CD4-positive, alpha-beta T cell treated with Interleukin-10 for 1 hour (primary cell): ENCODE measurements at regions not wholly inside any gene's neighbourhood (a gene's known extent, or its start where the extent isn't known, plus 50 kb on each side); places are given as distances from the start of the nearest gene placed in this dataset.
"Not testable (repeated sequence)": the region's sequence is repeated elsewhere in the genome, so short reads cannot be mapped to it uniquely, and the experiment has no call there.

Experiments used
- DNase-seq: peaks from one replicate; pipeline ENCODE4 v3.0.0-alpha.2; 2020

- DNase-seq: no peak
These were observed 103.6 kb upstream of the SGK1 start for GRCh38 chr6:134421501-134421900.

DNA sequence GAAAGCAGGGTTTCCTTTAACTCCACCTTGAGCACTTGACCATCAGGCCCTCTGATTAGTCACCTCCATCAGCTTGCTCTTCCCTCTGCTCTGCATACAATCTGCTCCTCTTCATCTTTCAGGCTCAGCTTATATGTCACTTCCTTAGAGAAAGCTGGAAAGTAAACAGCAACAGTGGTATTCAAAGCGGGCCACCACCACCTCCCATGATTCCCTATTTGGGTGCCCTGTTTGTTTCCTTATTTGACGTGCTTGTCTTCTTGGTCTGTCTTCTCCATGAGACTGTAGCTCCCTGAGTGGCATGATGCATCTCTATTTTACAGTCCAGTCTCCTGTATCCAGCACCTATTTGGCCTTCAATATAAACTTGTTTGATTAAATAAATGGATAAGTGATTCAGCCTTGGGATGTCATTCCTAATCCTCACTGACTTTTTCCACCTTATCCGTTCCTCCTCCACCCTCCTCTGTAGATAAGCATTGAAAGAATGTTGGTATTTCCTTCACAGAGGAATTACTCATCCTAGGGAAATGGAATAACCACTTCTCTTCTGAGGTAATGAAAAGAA is 102.8 kb upstream of the SGK1 start:
- DNase-seq: no peak

GRCh38 chr6:134419716-134420115 is 101.8 kb upstream of the SGK1 start:
- no peak for DNase-seq

DNA sequence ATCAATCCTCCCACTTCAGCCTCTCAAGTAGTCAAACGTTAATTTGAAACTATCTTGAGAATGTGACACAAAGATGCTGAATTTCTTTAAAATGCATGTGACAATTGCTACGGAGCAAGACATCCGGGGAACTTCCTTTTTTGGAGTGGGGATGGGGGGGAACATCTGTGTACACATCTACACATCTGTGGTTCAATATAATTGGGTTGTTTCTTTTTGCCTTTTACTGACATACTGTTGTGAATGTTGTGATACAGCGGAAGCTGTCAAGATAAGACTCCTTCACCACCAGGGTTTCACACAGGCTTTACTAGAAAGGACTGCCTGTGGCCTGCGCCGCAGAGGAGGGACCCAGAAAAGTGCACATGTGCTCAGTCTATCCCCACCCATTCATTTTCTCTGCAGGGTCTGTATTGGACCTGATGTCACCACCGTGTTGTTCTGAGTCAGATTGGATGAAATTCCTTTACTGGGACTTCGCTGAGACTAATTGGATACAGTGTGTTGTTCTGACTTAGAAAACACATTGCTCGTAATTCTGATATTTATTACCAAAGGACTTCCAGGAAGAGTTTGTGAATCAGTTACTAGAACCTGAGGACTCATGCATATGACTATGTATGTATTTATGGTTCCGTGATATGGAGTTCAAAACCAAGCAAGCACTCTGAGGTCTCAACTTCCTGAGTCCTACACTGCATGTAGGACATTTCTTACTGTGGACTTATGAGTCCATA is 98.7 kb upstream of the SGK1 start:
- DNase-seq: no peak

- no peak for DNase-seq
These were observed 97.7 kb upstream of the SGK1 start for GRCh38 chr6:134415656-134416055.

GRCh38 chr6:134415194-134415593 is 97.3 kb upstream of the SGK1 start:
- DNase-seq: no peak

DNA sequence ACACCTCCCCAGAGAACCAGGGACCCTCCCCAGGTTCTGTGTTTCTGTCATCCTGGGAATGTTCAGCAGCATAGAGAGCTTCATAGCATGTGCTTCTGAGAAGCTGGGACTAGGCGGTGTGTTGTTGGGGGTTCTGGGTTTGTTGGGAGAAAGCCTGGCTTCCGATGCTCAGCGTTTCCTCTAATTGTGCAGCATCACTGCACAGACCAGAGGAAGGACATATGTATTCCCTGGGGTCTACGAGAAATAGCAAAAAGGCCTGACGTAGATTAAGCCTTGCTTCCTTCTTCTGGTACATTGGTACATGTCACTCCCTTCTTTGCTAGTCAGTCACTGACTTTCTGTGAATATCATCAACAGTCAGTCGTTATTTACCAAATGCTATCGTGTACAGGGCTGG is 96.9 kb upstream of the SGK1 start:
- no peak for DNase-seq

- DNase-seq: peak; percentile 8
These were observed 95.3 kb upstream of the SGK1 start for GRCh38 chr6:134413241-134413643.

DNA sequence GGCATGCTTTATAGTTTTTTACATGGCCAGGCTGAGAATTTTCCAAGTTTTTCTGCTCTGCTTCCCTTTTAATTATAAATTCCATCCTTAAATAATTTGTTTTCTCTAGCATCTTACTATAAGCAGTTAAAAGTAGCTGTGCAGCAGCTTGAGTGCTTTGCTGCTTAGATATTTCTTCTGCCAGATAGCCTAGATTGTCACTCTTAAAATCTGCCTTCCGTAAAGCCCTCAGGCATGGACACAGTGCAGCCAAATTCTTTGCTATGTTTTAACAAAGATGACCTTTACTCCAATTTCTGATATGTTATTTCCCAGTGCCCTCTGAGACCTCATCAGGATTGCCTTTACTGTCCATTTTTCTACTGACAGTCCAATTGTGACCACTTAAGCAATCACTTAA is 92.6 kb upstream of the SGK1 start:
- no peak for DNase-seq

DNA sequence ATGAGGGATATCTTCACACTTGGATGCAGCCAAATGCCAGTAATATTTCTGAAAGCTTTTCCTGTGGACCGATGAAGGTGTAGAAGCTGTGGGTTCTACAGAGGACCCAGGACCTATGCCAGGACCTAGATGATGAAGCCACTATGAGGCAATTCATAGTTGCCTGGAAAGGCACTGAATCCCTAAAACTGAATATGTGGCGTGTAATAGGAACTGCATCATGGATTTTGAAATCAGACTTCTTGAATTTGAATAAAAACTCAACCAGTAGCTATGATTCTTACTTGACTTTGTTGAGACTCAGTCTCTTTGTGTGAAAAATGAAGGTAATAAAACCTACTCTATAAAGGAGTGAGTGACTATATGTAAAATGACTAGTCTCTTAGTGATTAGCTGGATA is 89.9 kb upstream of the SGK1 start:
- no peak for DNase-seq

- DNase-seq: no peak
These were observed 88.4 kb upstream of the SGK1 start for GRCh38 chr6:134406311-134406710.

- DNase-seq: no peak
These were observed 87.6 kb upstream of the SGK1 start for GRCh38 chr6:134405386-134406087.

- DNase-seq: not testable (repeated sequence)
These were observed 85.4 kb upstream of the SGK1 start for GRCh38 chr6:134403312-134403711.

DNA sequence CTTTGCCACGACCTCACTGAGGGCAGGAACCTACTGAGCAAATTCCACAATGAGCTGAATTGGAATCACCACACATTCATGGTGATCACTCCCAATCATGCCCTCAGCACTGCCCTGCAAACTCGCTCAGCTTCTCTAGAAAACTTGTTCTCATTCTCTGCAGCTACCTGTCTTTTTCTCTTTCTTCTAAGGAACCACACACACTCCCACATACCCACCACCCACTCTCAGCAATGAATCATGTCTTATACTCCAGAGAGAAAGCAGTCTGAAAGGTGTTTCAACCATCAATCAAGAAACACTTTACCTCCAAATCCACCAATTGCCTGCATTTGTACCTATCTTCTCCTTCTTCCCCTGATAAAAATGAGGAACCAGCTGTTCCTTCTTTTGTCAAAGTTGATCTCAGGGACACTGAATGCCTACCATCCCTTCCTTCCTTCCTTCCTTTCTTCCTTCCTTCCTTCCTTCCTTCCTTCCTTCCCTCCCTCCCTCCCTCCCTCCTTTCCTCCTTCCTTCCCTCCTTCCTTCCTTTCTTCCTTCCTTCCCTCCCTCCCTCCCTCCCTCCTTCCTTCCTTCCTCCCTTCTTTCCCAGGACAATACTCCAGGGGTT is 84.6 kb upstream of the SGK1 start:
- DNase-seq: no peak

DNA sequence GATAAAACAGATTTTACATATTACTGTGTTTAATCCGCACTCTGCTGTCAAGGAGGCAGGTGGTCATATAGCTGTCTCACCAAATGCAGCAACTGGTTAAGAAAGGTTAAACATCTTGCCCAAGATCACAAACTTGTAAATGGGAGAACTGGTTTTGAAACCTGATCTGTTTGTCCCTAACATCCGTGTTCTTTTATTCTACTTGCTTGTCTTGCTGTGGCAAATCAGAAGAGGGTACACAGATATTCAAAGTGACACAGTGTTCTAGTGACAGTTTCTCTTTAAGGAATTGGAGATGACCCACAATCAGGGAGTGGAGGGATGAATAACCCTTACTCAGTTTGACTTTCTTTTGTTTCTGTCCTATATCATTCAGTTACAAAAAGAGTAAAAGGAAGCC is 83.0 kb upstream of the SGK1 start:
- no peak for DNase-seq

GRCh38 chr6:134398453-134398852 is 80.5 kb upstream of the SGK1 start:
- DNase-seq: no peak

DNA sequence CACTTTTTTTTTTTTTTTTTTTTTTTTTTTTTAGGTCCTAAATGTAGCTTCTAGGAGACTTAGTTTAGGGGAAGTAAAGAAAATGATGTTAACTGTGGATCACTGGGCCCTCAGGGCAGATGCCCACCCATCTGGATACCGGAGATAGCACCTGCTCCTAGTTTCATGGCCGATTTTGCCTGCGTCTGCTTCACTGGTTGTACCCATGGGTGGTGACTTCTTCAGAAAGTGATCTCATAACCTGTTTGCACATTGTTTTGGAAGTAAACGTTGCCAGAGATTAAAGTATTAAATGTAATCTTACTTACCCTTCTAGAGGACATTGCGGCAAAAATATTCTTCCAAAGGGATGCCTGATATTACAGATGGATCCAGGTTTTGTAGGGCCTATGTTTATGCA is 79.8 kb upstream of the SGK1 start:
- DNase-seq: no peak

- no peak for DNase-seq
These were observed 77.0 kb upstream of the SGK1 start for GRCh38 chr6:134394905-134395304.

- no peak for DNase-seq
These were observed 76.3 kb upstream of the SGK1 start for GRCh38 chr6:134394208-134394607.

DNA sequence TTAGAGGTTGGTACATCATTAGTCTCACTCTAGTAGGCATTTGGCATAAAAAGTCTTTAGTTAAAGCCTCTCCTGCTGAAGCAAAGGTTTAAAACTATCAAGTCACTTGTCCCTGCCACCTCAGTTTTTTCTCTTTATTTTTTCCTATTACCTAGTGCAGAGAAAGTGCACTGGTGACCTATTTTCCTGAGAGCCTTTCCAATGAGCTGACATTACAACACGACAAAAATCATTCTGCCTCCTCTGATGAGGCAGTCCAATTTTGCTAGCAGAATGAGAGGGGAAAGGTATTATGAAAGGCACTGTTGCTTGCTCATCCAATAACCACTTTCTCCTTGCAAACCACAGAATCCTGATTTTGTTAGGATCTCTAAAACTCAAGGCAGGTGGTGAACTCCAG is 73.3 kb upstream of the SGK1 start:
- no peak for DNase-seq

DNA sequence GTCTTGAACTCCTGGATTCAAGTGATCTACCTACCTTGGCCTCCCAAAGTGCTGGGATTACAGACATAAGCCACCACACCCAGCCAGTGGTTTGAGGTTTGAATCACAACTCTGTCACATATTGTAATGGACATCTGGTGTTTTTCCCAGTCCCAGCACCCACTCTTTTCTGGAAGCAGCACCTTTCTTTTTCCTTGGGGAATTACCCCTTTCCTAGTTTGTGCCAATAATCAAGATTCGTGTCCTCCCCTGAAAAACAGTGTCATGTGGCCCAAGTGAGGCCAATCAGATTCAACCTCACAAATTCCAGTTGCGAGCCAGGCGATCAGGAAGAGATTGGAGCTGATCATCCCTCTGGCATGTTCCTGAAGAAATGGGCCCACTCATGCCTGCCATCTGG is 71.7 kb upstream of the SGK1 start:
- DNase-seq: no peak

GRCh38 chr6:134389129-134389528 is 71.2 kb upstream of the SGK1 start:
- peak; percentile 14 for DNase-seq

DNA sequence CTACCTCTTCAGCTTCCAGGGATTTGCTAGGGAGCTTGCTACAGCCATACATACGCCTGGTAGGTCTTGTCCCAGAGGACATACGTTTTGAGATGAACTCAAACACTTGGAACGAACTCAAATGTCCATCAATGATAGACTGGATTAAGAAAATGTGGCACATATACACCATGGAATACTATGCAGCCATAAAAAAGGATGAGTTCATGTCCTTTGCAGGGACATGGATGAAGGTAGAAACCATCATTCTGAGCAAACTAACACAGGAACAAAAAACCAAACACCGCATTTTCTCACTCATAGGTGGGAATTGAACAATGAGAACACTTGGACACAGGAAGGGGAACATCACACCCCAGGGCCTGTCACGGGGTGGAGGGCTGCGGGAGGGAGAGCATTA is 68.6 kb upstream of the SGK1 start:
- DNase-seq: not testable (repeated sequence)

GRCh38 chr6:134381959-134382358 is 64.0 kb upstream of the SGK1 start:
- DNase-seq: no peak
